Testis (tissue), 2 donors: ENCODE measurements at regions not wholly inside any gene's neighbourhood (a gene's known extent, or its start where the extent isn't known, plus 50 kb on each side); places are given as distances from the start of the nearest gene placed in this dataset.

Experiments
- POLR2A ChIP-seq: fragments of 450-650 bp; IDR thresholded peaks from one replicate; pipeline ENCODE4 v1.6.1; 2017; ENCODE audit warnings: antibody characterized with exemption, mild to moderate bottlenecking, moderate library complexity
- TF ChIP-seq, protein P1 (sequence below), 3 experiments: fragments of 450-650 bp in 2 of 3; fragments of 200-600 bp in 1 of 3; sonication (generic) in 1 of 3; IDR thresholded peaks; one replicate each; pipeline ENCODE4 v1.5.1; 2016 to 2019; ENCODE audit warnings: antibody characterized with exemption in 3 of 3, mild to moderate bottlenecking in 2 of 3, moderate library complexity in 1 of 3

DNA sequence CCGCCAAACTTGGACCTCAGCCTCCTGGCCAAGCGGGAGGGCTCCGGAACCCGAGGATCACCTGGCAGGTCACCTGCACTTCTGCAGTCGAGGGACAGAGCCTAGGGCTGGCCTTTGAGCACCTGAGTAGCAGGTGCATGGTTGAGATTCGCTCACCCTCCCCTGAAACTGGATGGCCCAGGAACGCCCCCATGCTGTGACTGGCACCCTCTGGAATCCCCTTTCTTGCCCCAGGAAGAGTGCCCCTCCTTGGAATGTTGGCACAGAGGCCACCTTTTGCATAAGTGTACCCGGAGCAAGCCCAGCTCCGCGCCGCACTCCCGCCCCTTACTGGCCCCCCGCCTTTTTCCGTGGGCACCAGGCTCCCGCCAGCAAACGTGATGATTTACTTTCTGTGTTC is 112.5 kb upstream of the IER5L start:
- TF ChIP-seq, protein P1, sequence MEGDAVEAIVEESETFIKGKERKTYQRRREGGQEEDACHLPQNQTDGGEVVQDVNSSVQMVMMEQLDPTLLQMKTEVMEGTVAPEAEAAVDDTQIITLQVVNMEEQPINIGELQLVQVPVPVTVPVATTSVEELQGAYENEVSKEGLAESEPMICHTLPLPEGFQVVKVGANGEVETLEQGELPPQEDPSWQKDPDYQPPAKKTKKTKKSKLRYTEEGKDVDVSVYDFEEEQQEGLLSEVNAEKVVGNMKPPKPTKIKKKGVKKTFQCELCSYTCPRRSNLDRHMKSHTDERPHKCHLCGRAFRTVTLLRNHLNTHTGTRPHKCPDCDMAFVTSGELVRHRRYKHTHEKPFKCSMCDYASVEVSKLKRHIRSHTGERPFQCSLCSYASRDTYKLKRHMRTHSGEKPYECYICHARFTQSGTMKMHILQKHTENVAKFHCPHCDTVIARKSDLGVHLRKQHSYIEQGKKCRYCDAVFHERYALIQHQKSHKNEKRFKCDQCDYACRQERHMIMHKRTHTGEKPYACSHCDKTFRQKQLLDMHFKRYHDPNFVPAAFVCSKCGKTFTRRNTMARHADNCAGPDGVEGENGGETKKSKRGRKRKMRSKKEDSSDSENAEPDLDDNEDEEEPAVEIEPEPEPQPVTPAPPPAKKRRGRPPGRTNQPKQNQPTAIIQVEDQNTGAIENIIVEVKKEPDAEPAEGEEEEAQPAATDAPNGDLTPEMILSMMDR (IDR thresholded peaks at IDR 0.05), result no peak
- no peak for TF ChIP-seq POLR2A
